ENCODE measurements at regions not wholly inside any gene's neighbourhood (a gene's known extent, or its start where the extent isn't known, plus 50 kb on each side); places are given as distances from the start of the nearest gene placed in this dataset.

DNA sequence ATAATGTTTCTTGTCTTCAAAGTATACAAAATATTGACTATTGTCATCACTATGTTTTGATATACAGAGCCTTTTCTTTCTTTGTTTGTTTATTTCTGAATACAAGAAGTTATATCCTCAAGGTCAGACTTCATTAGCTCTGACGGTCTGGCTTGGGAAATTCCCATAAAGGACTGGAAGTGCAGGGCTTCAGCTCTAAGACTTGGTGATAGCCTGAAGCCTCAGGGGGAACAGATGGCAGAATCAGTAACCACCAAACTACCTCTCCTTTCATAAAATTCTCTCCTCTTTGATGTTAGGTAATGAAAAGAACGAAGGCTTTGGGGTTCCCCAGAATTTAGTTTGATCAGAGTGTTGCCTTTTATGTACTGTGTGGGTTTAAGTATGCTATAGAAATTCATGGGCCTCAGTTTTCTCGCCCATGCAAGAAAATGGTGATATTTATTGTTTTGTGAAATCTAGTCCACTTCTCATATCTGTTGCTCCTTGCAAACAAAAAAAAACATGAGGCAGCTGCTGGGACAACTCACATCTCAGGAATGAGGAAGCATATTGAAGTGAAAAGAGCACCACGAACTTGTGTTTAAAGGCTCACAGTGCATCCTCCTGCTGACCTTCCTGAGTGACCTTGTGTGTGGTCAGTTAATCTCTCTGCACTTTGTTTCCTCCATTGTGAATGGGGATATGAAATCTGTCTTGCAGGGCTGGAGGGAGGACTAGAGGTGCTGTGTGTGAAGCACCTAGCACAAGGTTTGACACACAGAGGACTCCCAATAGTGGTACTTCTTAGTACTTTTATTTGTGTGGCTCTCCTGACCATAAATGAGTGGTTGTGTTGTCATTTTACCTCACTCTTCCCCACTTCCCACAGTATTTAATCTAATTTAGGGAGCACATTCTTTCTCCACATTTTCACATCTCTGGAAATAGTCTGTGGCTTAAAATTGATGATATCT, 569.8 kb upstream of the IL12A start:
- no peak overlapping the region for H3K4me3 ChIP-seq (ENCODE audit: low read length)
- no peak for DNase-seq (ENCODE audit: low read depth)
- TF ChIP-seq, protein P1, sequence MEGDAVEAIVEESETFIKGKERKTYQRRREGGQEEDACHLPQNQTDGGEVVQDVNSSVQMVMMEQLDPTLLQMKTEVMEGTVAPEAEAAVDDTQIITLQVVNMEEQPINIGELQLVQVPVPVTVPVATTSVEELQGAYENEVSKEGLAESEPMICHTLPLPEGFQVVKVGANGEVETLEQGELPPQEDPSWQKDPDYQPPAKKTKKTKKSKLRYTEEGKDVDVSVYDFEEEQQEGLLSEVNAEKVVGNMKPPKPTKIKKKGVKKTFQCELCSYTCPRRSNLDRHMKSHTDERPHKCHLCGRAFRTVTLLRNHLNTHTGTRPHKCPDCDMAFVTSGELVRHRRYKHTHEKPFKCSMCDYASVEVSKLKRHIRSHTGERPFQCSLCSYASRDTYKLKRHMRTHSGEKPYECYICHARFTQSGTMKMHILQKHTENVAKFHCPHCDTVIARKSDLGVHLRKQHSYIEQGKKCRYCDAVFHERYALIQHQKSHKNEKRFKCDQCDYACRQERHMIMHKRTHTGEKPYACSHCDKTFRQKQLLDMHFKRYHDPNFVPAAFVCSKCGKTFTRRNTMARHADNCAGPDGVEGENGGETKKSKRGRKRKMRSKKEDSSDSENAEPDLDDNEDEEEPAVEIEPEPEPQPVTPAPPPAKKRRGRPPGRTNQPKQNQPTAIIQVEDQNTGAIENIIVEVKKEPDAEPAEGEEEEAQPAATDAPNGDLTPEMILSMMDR (conservative IDR thresholded peaks at IDR 0.05; ENCODE audit: low read depth, low read length), result no peak

DNA sequence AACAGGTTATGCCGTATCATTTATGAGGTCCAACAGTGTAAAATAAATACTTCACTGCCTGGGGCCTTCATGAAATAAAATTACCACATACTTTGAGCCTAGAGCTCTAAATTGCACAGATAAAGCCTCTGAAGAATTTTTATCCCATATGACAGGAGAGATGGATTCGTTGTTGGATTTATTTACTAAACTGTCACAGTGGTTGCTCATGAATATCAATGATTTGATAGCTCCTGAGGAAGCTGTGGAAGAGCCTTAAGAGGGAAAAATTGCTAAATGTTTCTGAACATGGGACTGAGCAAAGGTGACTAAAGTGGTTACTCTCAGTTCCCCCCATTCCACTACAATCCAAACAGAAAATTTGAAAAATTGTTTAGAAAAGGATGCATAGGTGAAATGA, 558.9 kb upstream of the IL12A start:
- TF ChIP-seq, protein P1 (conservative IDR thresholded peaks at IDR 0.05; ENCODE audit: low read depth, low read length), result no peak
- H3K4me3 ChIP-seq (ENCODE audit: low read length), result no peak overlapping the region
- DNase-seq (ENCODE audit: low read depth), result no peak

DNA sequence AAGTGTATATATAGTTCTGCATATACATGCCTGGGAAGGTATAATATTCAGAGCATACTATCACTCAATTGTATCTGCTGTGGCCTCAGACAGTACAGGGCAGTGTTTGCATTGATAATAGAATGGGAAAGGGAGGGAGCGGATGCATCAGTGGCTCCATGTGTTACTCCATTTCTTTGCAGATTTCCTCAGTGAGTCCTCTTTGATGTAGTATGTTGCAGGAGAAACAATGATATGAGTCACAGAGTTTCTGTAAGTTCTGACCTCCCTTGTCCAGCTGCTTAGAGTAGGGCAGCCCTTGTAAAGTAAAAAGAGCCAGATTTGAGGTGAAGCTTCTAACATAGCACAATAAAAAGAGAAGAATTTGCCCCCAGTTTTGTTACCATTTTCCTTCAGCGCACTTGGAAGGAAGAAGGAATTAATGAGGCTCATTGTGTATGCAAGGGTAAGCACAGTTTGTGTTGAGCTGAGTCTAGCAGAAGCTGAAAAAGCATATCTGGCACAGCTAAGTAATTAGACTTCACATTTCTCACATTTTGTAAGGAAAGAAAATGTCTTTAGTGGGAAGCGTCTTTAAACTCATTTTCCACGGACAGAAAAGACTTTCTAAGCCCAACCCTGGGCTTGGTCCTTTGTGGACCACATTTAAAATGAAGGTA, 555.8 kb upstream of the IL12A start:
- DNase-seq (ENCODE audit: low read depth), result no peak
- TF ChIP-seq, protein P1 (conservative IDR thresholded peaks at IDR 0.05; ENCODE audit: low read depth, low read length), result no peak
- no peak overlapping the region for H3K4me3 ChIP-seq (ENCODE audit: low read length)

DNA sequence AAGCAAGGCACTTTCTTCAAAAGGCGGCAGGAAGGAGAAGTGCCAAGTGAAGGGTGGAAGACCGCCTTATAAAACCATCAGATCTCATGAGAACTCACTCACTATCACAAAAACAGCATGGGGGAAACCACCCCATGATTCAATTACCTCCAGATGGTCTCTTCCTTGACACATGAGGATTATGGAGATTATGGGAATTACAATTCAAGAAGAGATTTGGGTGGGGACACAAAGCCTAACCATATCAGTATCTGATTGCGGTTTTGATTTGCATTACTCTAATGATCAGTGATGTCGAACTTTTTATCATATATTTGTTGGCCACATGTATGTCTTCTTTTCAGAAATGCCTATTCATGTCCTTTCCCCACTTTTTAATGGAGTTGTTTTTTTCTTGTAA, 549.3 kb upstream of the IL12A start:
- TF ChIP-seq, protein P1 (conservative IDR thresholded peaks at IDR 0.05; ENCODE audit: low read depth, low read length), result no peak
- H3K4me3 ChIP-seq (ENCODE audit: low read length), result no peak overlapping the region
- DNase-seq (ENCODE audit: low read depth), result no peak

DNA sequence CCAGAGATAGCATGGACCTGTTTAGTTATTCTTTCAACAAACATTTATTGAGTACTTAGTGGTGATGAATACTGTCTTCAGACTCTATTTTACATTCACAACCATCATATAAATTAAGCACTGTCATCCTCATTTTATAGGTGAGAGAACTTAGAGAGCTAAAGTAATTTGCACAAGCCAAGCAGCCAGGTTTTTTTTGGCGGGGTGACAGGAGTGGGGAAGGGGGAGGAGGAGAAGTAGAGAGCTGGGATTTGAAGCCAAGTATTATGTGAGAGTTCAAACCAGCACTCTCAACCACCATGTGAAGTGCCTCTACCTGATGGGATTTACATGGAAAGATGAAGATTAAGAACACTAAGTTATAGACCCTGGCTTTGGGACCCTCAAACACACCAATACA, 547.4 kb upstream of the IL12A start:
- no peak overlapping the region for H3K4me3 ChIP-seq (ENCODE audit: low read length)
- TF ChIP-seq, protein P1 (conservative IDR thresholded peaks at IDR 0.05; ENCODE audit: low read depth, low read length), result no peak
- no peak for DNase-seq (ENCODE audit: low read depth)

DNA sequence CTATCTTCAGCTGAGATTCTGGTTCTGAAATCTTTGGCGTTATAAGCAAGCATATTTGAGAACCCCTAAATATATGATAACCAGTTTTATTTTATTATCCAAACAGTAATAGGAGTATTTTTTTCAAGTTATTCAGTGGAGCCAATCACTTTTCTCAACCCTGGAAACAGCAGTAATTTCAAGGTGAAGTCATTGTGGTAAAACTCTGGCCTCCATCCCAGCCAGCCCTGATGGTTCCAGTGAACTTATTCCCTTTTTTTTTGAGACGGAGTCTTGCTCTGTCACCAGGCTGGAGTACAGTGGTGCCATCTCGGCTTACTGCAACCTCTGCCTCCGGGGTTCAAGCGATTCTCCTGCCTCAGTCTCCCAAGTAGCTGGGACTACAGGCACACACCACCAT, 545.4 kb upstream of the IL12A start:
- H3K4me3 ChIP-seq (ENCODE audit: low read length), result no peak overlapping the region
- TF ChIP-seq, protein P1 (conservative IDR thresholded peaks at IDR 0.05; ENCODE audit: low read depth, low read length), result no peak
- DNase-seq (ENCODE audit: low read depth), result no peak
